Head of caudate nucleus (tissue), 42 donors: ENCODE measurements at regions not wholly inside any gene's neighbourhood (a gene's known extent, or its start where the extent isn't known, plus 50 kb on each side); places are given as distances from the start of the nearest gene placed in this dataset.

Experiments used
- DNase-seq, 42 donors: peaks; one replicate each; pipeline versions ENCODE4 v3.0.0 to v3.0.0-alpha.2; 2020 to 2021; ENCODE audit warnings: mixed read lengths in 7 of 42
- intact Hi-C: fragments of 100-400 bp; cut with DNase I; formaldehyde crosslinking; loops from one replicate; pipeline ENCODE4 v1.15.0; 2022

- intact Hi-C loops: no loop called here
- DNase-seq: no peak
These were observed 848.6 kb upstream of the EPHA6 start for GRCh38 chr3:95965704-95966336.

GRCh38 chr3:95971573-95971972, 842.8 kb upstream of the EPHA6 start:
- no peak for DNase-seq
- intact Hi-C loops: no loop called here

- intact Hi-C loops: no loop called here
- no peak for DNase-seq
These were observed 820.1 kb upstream of the EPHA6 start for GRCh38 chr3:95994338-95994737.

- no peak for DNase-seq
- intact Hi-C loops: no loop called here
These were observed 813.4 kb upstream of the EPHA6 start for GRCh38 chr3:96000966-96001365.

- intact Hi-C loops: no loop called here
These were observed 806.7 kb upstream of the EPHA6 start for GRCh38 chr3:96007650-96008195.

GRCh38 chr3:96012939-96013338, 801.5 kb upstream of the EPHA6 start:
- no peak for DNase-seq

More at GRCh38 chr3:96007650-96008195, 806.7 kb upstream of the EPHA6 start:
- no peak for DNase-seq

GRCh38 chr3:96017556-96017955, 796.8 kb upstream of the EPHA6 start:
- peak in 3 of 42 donors; percentile 8 to 20 (median 17) for DNase-seq
- intact Hi-C loops: no loop called here

More at GRCh38 chr3:96012939-96013338, 801.5 kb upstream of the EPHA6 start:
- intact Hi-C loops: no loop called here

GRCh38 chr3:96022676-96023075, 791.7 kb upstream of the EPHA6 start:
- intact Hi-C loops: no loop called here

GRCh38 chr3:96027718-96028117, 786.7 kb upstream of the EPHA6 start:
- no peak for DNase-seq
- intact Hi-C loops: no loop called here

More at GRCh38 chr3:96022676-96023075, 791.7 kb upstream of the EPHA6 start:
- no peak for DNase-seq

- no peak for DNase-seq
- intact Hi-C loops: no loop called here
These were observed 774.8 kb upstream of the EPHA6 start for GRCh38 chr3:96039632-96040031.

- intact Hi-C loops: no loop called here
- DNase-seq: no peak
These were observed 755.1 kb upstream of the EPHA6 start for GRCh38 chr3:96059301-96059700.

GRCh38 chr3:96069065-96069464, 745.3 kb upstream of the EPHA6 start:
- DNase-seq: no peak
- intact Hi-C loops: no loop called here

- DNase-seq: no peak
- intact Hi-C loops: no loop called here
These were observed 743.7 kb upstream of the EPHA6 start for GRCh38 chr3:96070678-96071077.

- DNase-seq: no peak
- intact Hi-C loops: no loop called here
These were observed 743.3 kb upstream of the EPHA6 start for GRCh38 chr3:96071097-96071496.

GRCh38 chr3:96072226-96072625, 742.2 kb upstream of the EPHA6 start:
- no peak for DNase-seq
- intact Hi-C loops: no loop called here

GRCh38 chr3:96083610-96084009, 730.8 kb upstream of the EPHA6 start:
- intact Hi-C loops: no loop called here

GRCh38 chr3:96086018-96086417, 728.4 kb upstream of the EPHA6 start:
- intact Hi-C loops: no loop called here
- no peak for DNase-seq

More at GRCh38 chr3:96083610-96084009, 730.8 kb upstream of the EPHA6 start:
- DNase-seq: no peak

GRCh38 chr3:96101006-96101560, 713.3 kb upstream of the EPHA6 start:
- intact Hi-C loops: no loop called here
- DNase-seq: no peak

GRCh38 chr3:96106701-96107100, 707.7 kb upstream of the EPHA6 start:
- intact Hi-C loops: no loop called here
- DNase-seq: no peak
